Naive B cell (primary cell): ENCODE measurements at regions not wholly inside any gene's neighbourhood (a gene's known extent, or its start where the extent isn't known, plus 50 kb on each side); places are given as distances from the start of the nearest gene placed in this dataset.

Experiments used
- ATAC-seq, 2 donors: fragments of 150-1000 bp; cut with Tn5 transposase; 2 replicates each; pipeline ENCODE4 v1.10.0; 2021; ENCODE audit warnings: low read depth in 2 of 2, mild to moderate bottlenecking in 2 of 2, moderate library complexity in 2 of 2
- DNase-seq: peaks from one replicate; pipeline ENCODE4 v3.0.0; 2022
- H3K27ac Mint-ChIP-seq, 6 donors: one replicate each; pipeline ENCODE4 v1.8.0; 2020 to 2022; ENCODE audit warnings: mild to moderate bottlenecking in 6 of 6, mixed read lengths in 6 of 6, moderate library complexity in 5 of 6, inconsistent platforms in 2 of 6
- H3K27me3 Mint-ChIP-seq, 3 donors: one replicate each; pipeline ENCODE4 v1.8.0; 2021 to 2022; ENCODE audit warnings: mixed read lengths in 3 of 3, mild to moderate bottlenecking in 1 of 3
- H3K36me3 Mint-ChIP-seq, 2 donors: one replicate each; pipeline ENCODE4 v1.8.0; 2020 to 2022; ENCODE audit warnings: mixed read lengths in 2 of 2, inconsistent platforms in 1 of 2, mild to moderate bottlenecking in 1 of 2
- H3K4me1 Mint-ChIP-seq, 3 donors: one replicate each; pipeline ENCODE4 v1.8.0; 2020 to 2022; ENCODE audit warnings: mixed read lengths in 3 of 3, inconsistent platforms in 1 of 3, mild to moderate bottlenecking in 1 of 3, moderate library complexity in 1 of 3
- H3K4me3 Mint-ChIP-seq, 8 donors: one replicate each; pipeline ENCODE4 v1.8.0; 2020 to 2022; ENCODE audit warnings: mild to moderate bottlenecking in 8 of 8, mixed read lengths in 8 of 8, moderate library complexity in 8 of 8, inconsistent platforms in 2 of 8
- H3K9me3 Mint-ChIP-seq, 7 donors: one replicate each; pipeline ENCODE4 v1.8.0; 2020 to 2022; ENCODE audit warnings: mixed read lengths in 7 of 7, mild to moderate bottlenecking in 5 of 7, inconsistent platforms in 2 of 7, moderate library complexity in 1 of 7

DNA sequence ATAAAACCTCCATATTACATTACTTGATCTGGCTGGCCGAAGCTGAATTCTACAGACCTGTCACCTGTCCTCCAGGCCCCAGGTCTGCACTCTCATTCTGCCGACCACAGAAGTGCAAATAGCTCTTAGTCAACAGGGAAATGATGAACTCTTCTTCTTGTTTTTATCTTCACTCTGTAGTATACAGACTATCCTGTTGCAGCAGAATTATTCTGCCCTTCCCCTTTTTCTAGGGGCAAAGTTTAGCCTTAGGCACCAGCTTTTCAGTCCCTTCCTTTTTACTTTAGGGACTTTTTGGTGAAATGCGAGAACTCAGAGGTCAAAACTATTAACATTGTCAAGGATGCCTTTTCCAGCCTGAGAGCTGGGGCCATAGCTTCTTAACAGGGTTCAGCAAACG, 229.6 kb upstream of the EGLN3 start:
- Mint-ChIP-seq H3K27me3 (peaks cover 6 to 11% (median 9%) of the 10 kb centered on the region in 3 donors), H3K36me3 (no peaks in the 10 kb centered on the region), H3K27ac (no peak overlapping the region), H3K4me1 (peaks cover 7 to 12% (median 9%) of the 10 kb centered on the region in 3 donors), H3K4me3 (no peak overlapping the region), H3K9me3 (peaks cover 0 to 10% (median 0%) of the 10 kb centered on the region in 7 donors)
- DNase-seq (no peak), ATAC-seq (no peak)

DNA sequence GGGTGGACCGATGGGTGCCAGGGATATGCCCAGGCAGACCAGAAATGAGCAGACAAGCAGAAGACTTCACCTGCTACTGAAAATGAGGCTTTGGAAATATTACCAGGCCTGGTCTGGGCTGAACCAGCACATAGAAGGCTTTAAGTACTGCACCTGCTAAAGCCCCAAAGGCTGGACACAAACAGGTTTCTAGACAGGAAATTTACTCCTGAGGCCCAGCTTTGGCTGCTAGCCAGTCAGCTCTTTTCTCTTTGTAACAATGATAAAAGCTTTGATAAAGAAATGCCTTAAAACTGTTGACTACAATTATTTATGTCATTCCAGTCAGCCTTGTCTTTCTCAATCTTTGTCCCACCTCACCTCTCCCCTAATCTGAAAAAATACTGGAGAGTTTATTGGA, 228.9 kb upstream of the EGLN3 start:
- DNase-seq, result no peak
- H3K27ac Mint-ChIP-seq, result no peak overlapping the region
- H3K36me3 Mint-ChIP-seq, result no peaks in the 10 kb centered on the region
- no peak for ATAC-seq
- peaks cover 7 to 12% (median 12%) of the 10 kb centered on the region in 3 donors for H3K4me1 Mint-ChIP-seq
- peaks cover 0 to 10% (median 0%) of the 10 kb centered on the region in 7 donors for H3K9me3 Mint-ChIP-seq
- no peak overlapping the region for H3K4me3 Mint-ChIP-seq
- H3K27me3 Mint-ChIP-seq, result peaks cover 6 to 11% (median 9%) of the 10 kb centered on the region in 3 donors

DNA sequence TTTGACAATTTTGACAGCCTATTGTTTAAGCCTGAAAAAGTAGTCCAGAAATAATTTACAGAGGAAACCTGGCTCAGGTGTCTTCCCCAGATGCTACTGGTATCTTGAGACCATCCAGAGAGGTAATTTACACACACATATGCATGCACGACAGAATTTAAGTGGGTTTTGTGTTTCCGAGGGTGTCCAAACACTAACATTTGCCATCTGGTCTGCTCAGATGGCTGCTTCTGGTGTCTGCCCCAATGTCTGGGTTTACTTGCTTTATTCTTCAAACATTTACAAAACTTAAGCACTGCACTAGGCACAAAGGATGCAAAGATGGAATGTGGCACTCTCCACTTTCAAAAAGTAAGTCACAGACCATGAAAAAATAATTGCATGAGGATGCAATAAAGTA, 226.6 kb upstream of the EGLN3 start:
- no peak overlapping the region for H3K4me3 Mint-ChIP-seq
- peaks cover 7 to 12% (median 12%) of the 10 kb centered on the region in 3 donors for H3K4me1 Mint-ChIP-seq
- DNase-seq, result no peak
- H3K27ac Mint-ChIP-seq, result no peak overlapping the region
- no peaks in the 10 kb centered on the region for H3K36me3 Mint-ChIP-seq
- ATAC-seq, result no peak
- peaks cover 0 to 4% (median 0%) of the 10 kb centered on the region in 7 donors for H3K9me3 Mint-ChIP-seq
- peaks cover 0 to 5% (median 0%) of the 10 kb centered on the region in 3 donors for H3K27me3 Mint-ChIP-seq

DNA sequence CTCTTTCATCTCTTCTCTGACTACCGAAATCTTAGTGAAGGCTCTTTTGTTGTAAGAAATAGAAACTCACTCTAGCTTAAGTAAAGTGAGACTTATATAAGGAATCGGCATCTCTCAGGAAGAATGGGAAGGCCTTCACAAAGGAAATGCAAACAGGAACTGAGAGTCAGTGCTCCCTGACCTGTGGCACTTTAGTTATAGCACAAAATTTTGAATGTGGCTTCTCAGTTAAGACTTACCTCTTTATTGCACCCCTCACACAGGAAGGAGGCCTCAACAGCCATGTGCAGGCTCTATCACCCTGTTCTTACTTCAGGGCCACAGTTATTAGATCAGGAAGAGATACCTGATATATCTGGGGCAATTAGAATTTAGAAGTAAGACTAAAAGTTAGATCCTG, 224.7 kb upstream of the EGLN3 start:
- peaks cover 0 to 4% (median 0%) of the 10 kb centered on the region in 7 donors for H3K9me3 Mint-ChIP-seq
- peaks cover 0 to 7% (median 0%) of the 10 kb centered on the region in 3 donors for H3K27me3 Mint-ChIP-seq
- H3K36me3 Mint-ChIP-seq, result no peaks in the 10 kb centered on the region
- no peak overlapping the region for H3K27ac Mint-ChIP-seq
- no peak overlapping the region for H3K4me3 Mint-ChIP-seq
- H3K4me1 Mint-ChIP-seq, result peaks cover 7 to 12% (median 12%) of the 10 kb centered on the region in 3 donors
- ATAC-seq (no peak), DNase-seq (no peak)

DNA sequence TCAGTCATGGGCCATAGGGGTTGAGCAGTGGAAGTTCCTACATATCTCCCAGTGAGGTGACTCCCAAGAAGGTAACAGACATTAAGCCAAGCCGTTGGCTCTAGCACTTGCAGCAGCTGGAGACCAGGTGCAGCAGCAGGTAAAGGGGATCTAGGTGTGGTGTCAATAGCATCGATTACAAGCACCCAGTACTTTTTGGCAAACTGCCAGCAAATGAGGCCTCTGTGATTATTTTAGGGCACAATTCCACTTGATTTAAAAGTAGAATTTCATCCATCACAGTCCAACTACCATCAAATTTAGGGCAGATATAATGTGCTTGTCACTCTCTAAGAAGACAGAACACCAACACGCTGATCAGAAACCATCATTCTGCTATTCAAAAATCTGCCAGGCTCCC, 224.1 kb upstream of the EGLN3 start:
- no peaks in the 10 kb centered on the region for H3K36me3 Mint-ChIP-seq
- no peak overlapping the region for H3K4me3 Mint-ChIP-seq
- peaks cover 0 to 7% (median 0%) of the 10 kb centered on the region in 3 donors for H3K27me3 Mint-ChIP-seq
- DNase-seq (no peak), ATAC-seq (no peak)
- H3K4me1 Mint-ChIP-seq, result peaks cover 7 to 12% (median 12%) of the 10 kb centered on the region in 3 donors
- H3K27ac Mint-ChIP-seq, result no peak overlapping the region
- H3K9me3 Mint-ChIP-seq, result peaks cover 0 to 4% (median 0%) of the 10 kb centered on the region in 7 donors

DNA sequence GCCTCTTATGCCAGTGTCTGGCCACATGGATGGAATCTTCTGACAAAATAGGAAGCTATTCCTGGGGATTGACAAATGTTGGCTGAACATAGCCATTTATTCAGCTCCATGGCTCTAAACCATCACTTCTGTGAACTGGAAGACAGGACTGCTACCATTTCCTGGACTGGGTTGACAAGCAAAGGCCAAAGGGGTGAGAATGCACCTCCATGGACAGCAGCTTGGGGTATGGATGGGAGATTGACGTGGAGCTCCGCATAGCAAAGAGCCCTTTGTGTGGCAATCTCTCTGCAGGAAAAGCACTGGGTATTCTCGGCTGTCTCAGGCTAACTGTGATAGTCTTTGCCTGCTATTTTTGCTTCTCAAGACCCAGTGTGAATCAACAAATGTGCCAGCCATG, 223.0 kb upstream of the EGLN3 start:
- Mint-ChIP-seq H3K27me3 (peaks cover 0 to 7% (median 0%) of the 10 kb centered on the region in 3 donors), H3K27ac (no peak overlapping the region), H3K36me3 (no peaks in the 10 kb centered on the region), H3K4me3 (no peak overlapping the region), H3K4me1 (peaks cover 7 to 12% (median 12%) of the 10 kb centered on the region in 3 donors), H3K9me3 (peaks cover 0 to 4% (median 0%) of the 10 kb centered on the region in 7 donors)
- DNase-seq, result no peak
- ATAC-seq, result no peak

DNA sequence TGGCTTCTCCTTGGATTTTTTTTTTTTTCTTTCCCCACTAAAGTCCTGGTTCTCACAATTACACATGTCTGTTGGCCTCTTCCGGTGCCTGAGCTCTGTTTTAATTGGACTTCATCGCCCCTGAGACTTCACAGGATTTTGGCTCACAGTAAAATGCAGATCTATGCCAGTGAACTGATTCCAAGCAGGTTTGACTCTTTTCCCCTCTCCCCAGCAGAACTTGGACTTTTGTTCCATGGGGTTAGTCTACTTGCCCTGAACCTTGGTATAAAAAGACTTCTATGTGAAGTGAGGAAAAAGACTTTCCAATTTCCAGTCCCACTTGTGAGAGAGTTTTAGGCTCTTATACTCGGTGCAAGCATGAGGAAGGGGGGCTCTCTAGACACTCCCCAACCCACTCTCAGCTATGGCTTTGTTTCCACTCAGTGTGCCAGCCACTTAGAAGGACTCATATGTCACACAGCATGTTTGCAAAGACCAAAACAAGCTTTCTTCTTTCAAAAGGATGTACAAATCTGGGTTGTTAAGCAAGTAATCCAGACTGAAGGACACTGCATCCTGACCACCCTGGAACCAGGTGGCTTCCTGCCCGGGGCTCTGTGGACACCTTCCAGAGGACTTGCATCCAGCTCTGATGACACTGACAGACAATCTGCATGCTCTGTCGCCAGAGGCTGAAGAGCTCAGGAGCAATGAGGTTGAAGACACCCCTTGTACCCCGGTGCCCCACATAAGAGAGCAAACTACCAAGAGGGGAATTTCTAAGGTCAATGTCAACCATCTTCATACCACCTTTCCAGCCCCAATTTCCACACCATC, 221.9 kb upstream of the EGLN3 start:
- Mint-ChIP-seq H3K27ac (no peak overlapping the region), H3K4me1 (peaks cover 7 to 12% (median 12%) of the 10 kb centered on the region in 3 donors), H3K9me3 (peaks cover 0 to 1% (median 0%) of the 10 kb centered on the region in 7 donors), H3K4me3 (no peak overlapping the region), H3K36me3 (no peaks in the 10 kb centered on the region), H3K27me3 (peaks cover 0 to 13% (median 0%) of the 10 kb centered on the region in 3 donors)
- DNase-seq (no peak), ATAC-seq (no peak)

DNA sequence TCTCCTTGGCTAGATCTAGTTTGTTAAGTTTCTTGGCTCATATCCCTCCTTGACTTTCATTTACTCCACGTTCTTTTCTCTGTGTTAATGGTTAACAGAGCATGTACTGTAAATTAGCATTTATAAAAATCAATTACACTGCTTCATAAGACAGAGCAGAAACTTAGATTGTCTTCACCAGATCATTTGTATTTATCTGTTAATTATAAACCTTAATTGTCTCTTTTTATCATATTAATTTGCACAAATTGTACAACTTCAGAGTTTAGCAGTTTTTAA, 221.2 kb upstream of the EGLN3 start:
- peaks cover 7 to 12% (median 12%) of the 10 kb centered on the region in 3 donors for H3K4me1 Mint-ChIP-seq
- no peak overlapping the region for H3K4me3 Mint-ChIP-seq
- no peaks in the 10 kb centered on the region for H3K36me3 Mint-ChIP-seq
- no peak for DNase-seq
- H3K27me3 Mint-ChIP-seq, result peaks cover 0 to 17% (median 0%) of the 10 kb centered on the region in 3 donors
- no peaks in the 10 kb centered on the region for H3K9me3 Mint-ChIP-seq
- no peak overlapping the region for H3K27ac Mint-ChIP-seq
- ATAC-seq, result no peak

DNA sequence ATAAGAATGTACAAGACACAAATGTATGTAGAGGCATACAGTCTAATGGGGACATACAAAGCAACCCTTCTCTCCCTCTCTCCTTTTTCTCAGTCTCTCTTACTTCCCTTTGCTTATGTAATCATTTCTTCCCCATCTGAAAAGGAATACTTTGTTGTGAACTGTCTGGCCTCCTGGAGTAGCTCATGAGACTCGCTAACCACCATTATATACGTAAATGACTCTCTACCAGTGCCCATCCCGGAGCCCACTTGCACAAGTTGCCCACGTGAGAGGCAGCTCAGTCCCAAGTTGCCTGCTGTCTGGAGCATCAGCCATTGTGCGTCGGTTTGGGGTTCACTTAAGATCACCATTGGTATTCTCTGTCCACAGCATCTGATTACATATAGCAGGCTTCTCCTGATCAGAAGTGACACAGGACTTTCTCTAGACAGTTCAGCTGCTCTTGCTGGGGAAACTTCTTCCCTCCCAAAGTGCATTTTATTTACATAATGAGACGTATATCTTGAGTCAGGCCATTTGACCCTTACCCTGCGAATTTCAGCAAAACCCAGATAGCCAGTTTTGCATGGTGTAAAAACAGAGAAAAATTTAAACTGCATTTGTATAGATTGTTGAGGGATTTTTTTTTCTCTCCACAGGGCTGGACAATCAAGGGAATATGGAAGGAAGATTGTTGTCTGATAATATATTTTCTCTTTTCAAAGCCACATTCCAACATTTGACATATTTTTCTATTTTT, 220.7 kb upstream of the EGLN3 start:
- peaks cover 7 to 12% (median 12%) of the 10 kb centered on the region in 3 donors for H3K4me1 Mint-ChIP-seq
- no peaks in the 10 kb centered on the region for H3K36me3 Mint-ChIP-seq
- peak overlapping the region in 2 of 6 donors; percentile 22 to 51 for H3K27ac Mint-ChIP-seq
- peaks cover 0 to 18% (median 0%) of the 10 kb centered on the region in 3 donors for H3K27me3 Mint-ChIP-seq
- no peak overlapping the region for H3K4me3 Mint-ChIP-seq
- ATAC-seq (no peak), DNase-seq (no peak)
- H3K9me3 Mint-ChIP-seq, result no peaks in the 10 kb centered on the region

DNA sequence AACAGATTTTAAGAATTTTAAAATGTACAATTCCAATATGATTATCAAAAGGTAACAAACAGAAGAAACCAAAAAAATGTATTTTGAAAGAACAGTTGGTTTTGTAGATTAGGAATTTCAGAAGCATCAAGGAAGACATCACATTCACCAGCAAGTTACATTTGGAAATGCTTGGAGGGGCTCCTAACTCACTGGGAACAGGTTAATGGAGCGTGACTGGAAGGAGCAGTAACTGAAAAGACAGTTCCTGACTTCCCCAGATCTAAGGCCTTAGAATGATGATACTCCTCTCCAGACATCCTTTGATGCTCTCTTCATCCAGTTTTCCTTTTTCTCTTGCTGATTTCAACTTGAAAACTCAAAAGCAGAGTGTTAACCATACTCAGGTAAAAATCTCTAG, 220.0 kb upstream of the EGLN3 start:
- no peak for ATAC-seq
- H3K4me1 Mint-ChIP-seq, result peaks cover under 1 to 6% (median 5%) of the 10 kb centered on the region in 3 donors
- H3K4me3 Mint-ChIP-seq, result no peak overlapping the region
- no peak for DNase-seq
- H3K27me3 Mint-ChIP-seq, result peaks cover 0 to 23% (median 7%) of the 10 kb centered on the region in 3 donors
- peaks cover 0 to 1% (median 0%) of the 10 kb centered on the region in 7 donors for H3K9me3 Mint-ChIP-seq
- H3K27ac Mint-ChIP-seq, result no peak overlapping the region
- H3K36me3 Mint-ChIP-seq, result no peaks in the 10 kb centered on the region

DNA sequence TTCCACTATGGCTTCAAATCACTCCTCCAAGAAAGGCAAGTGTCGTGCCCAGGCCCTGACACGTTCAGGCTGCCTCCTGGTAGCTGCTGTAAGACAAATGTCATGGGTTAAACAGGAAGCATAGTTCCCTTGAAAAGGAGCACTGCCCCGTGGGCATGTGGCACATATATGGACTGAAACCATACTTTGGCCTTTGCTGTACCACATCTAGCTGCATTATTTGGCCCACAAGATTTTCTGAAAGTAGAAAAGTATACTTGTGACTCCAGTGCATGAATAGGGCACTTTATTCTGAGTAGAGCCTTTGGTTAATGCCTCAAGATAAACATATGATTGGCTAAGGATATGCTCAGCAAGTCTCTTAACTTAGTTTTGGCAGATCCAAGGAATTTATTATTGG, 218.7 kb upstream of the EGLN3 start:
- Mint-ChIP-seq H3K27ac (no peak overlapping the region), H3K9me3 (peaks cover 0 to 1% (median 0%) of the 10 kb centered on the region in 7 donors), H3K4me3 (no peak overlapping the region), H3K4me1 (no peaks in the 10 kb centered on the region), H3K27me3 (peaks cover 0 to 23% (median 7%) of the 10 kb centered on the region in 3 donors), H3K36me3 (no peaks in the 10 kb centered on the region)
- ATAC-seq (no peak), DNase-seq (no peak)

DNA sequence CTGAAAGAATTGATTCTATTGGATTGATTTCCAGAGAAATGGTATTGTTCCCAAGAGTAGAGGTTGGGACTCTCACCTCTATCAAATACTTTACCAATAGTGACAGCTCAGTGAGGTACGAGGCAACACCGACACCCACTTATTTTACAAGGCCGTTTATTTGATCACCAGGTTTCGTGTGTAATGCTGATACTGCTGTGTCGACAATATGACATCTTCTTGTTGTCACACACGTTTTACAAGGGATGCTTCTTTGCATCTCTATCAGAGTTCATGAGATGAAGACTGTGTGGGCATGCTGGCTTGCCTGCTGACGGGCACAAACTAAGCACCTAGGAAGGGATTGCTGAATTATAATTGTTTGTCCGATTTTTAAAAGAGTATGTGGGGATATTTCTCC, 217.8 kb upstream of the EGLN3 start:
- peaks cover 0 to 28% (median 7%) of the 10 kb centered on the region in 3 donors for H3K27me3 Mint-ChIP-seq
- no peak overlapping the region for H3K4me3 Mint-ChIP-seq
- DNase-seq (no peak), ATAC-seq (no peak)
- no peaks in the 10 kb centered on the region for H3K4me1 Mint-ChIP-seq
- no peaks in the 10 kb centered on the region for H3K36me3 Mint-ChIP-seq
- H3K9me3 Mint-ChIP-seq, result peaks cover 0 to 1% (median 0%) of the 10 kb centered on the region in 7 donors
- no peak overlapping the region for H3K27ac Mint-ChIP-seq

DNA sequence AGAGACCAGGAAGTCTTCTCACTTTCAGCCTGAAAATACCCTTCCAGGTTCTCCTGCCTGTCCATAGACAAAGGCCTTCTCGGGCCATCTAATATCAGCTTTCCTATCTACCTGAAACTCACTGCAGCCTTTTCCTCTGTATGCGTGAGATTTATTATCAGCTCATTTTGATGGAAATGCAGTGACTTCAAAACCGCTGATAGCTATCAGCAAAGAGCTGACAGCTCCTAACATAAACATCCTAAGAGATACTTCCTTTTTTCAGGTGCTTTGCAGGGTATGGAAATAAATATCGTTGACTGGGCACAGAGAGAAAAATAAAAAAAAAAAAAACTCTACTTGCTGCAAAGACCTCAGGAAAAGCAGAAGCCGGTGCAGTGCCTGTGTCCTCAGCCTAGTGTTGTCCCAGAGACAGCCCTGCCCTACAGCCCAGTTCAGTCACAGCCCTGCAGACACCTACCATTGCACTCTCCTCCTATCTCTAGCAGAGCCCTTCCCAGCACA, 215.0 kb upstream of the EGLN3 start:
- H3K27ac Mint-ChIP-seq, result no peak overlapping the region
- peaks cover 0 to 1% (median 0%) of the 10 kb centered on the region in 7 donors for H3K9me3 Mint-ChIP-seq
- DNase-seq (no peak), ATAC-seq (no peak)
- H3K4me3 Mint-ChIP-seq, result no peak overlapping the region
- H3K27me3 Mint-ChIP-seq, result peaks cover 0 to 27% (median 12%) of the 10 kb centered on the region in 3 donors
- H3K36me3 Mint-ChIP-seq, result no peaks in the 10 kb centered on the region
- H3K4me1 Mint-ChIP-seq, result no peaks in the 10 kb centered on the region
